GM13977 (cell line): ENCODE measurements at regions not wholly inside any gene's neighbourhood (a gene's known extent, or its start where the extent isn't known, plus 50 kb on each side); places are given as distances from the start of the nearest gene placed in this dataset.

Source experiments
- DNase-seq: peaks from one replicate; pipeline ENCODE4 v3.0.0; 2012; ENCODE audit warnings: low spot score
- CTCF ChIP-seq: IDR thresholded peaks from 2 replicates; pipeline ENCODE4 v1.5.1; 2012; ENCODE audit warnings: mild to moderate bottlenecking, control low read depth; ENCODE audit not compliant: insufficient read depth; ENCODE audit errors: extremely low read depth, missing control alignments
- in situ Hi-C: fragments of 300-500 bp; cut with MboI; formaldehyde crosslinking; loops from one replicate; pipeline ENCODE4 v1.12.0; 2022; ENCODE audit warnings: low sequenced_read_pairs, low pct_unique_long_range_greater_than_20kb, mixed read lengths, inconsistent platforms; ENCODE audit not compliant: unreplicated experiment

- in situ Hi-C loops = no loop called here
- no peak for TF ChIP-seq CTCF
- DNase-seq = no peak
Measured at GRCh38 chr3:30294241-30294667, 312.1 kb upstream of the TGFBR2 start.

GRCh38 chr3:30297112-30297511 lies 309.3 kb upstream of the TGFBR2 start:
- no peak for TF ChIP-seq CTCF
- in situ Hi-C loops = no loop called here
- DNase-seq = no peak

DNA sequence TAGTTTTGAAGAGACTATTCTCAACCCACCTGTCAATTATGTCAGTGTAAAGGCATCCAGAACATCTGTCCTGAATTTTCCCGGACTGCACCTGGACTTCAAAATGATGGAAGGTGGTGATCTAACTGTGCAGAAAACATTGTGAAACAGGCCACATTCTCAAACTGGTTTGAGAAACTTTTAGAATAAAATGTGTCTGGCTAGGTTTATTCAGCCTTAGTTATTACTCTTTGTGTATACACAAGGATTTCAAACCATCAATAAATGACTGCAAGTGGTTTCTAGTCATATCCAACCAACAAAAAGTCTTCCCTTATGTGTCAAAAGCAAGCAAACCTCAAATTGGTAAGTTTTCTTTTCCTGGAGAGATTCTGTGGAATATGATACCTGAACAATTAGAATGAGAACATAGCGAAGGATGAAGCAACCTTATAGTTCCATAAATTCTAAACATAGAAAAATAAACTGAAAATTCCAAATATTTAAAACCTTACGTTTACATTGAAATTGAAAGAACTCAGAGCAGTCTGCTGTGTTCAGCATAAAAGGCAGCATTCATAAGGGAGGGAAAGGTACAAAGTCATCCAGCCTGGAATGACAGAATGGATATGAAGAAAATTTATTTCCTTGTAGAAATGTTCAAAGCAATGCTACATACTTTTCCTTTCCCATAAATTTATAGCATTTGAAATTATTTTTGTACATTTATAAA lies 306.6 kb upstream of the TGFBR2 start:
- TF ChIP-seq CTCF = no peak
- no peak for DNase-seq
- in situ Hi-C loops = no loop called here

GRCh38 chr3:30300809-30301208 lies 305.6 kb upstream of the TGFBR2 start:
- in situ Hi-C loops = no loop called here
- TF ChIP-seq CTCF = no peak
- DNase-seq = no peak

GRCh38 chr3:30302027-30302426 lies 304.4 kb upstream of the TGFBR2 start:
- no peak for TF ChIP-seq CTCF
- in situ Hi-C loops = no loop called here
- no peak for DNase-seq

DNA sequence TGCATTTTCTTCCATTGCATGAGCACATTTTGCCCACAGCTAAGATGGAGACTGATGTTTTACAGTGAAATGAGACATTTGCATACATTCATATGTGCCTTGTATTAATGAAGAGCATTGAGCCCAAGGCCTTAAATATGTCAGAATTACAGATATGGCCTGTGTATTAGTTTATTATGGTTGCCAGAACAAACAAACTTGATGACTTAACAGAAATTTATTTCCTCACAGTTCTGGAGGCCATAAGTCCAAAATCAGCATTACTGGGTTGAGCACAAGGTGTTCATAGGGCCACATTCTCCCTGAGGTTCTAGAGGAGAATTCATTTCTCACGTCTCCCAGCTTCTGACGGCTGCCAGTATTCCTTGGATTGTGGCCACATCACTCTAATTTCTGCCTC lies 302.6 kb upstream of the TGFBR2 start:
- DNase-seq = no peak
- in situ Hi-C loops = no loop called here
- no peak for TF ChIP-seq CTCF

- no peak for TF ChIP-seq CTCF
- in situ Hi-C loops = no loop called here
- DNase-seq = no peak
Measured at GRCh38 chr3:30305021-30305420, 301.4 kb upstream of the TGFBR2 start.
